ENCODE measurements at regions not wholly inside any gene's neighbourhood (a gene's known extent, or its start where the extent isn't known, plus 50 kb on each side); places are given as distances from the start of the nearest gene placed in this dataset.

- Histone ChIP-seq H3K9ac (ENCODE audit: low read depth in 1 of 3, low read length in 3 of 3) (no peak overlapping the region), H3K36me3 (ENCODE audit: control insufficient read depth in 3 of 3, insufficient read depth in 3 of 3, low read length in 3 of 3) (no peaks in the 10 kb centered on the region), H3K27ac (ENCODE audit: low read depth, low read length) (no peak overlapping the region), H3K4me1 (ENCODE audit: control insufficient read depth in 3 of 3, insufficient read depth in 3 of 3, low read length in 3 of 3) (no peaks in the 10 kb centered on the region), H3K9me3 (ENCODE audit: control insufficient read depth in 3 of 3, low read length in 3 of 3) (no peaks in the 10 kb centered on the region), H3K4me3 (ENCODE audit: low read length in 3 of 3) (no peak overlapping the region), H3K27me3 (ENCODE audit: control insufficient read depth in 3 of 3, insufficient read depth in 3 of 3, low read length in 3 of 3) (peaks cover 32 to 50% (median 35%) of the 10 kb centered on the region in 3 donors)
Measured at GRCh38 chr10:131810036-131810804, 90.6 kb upstream of the PPP2R2D start.

DNA sequence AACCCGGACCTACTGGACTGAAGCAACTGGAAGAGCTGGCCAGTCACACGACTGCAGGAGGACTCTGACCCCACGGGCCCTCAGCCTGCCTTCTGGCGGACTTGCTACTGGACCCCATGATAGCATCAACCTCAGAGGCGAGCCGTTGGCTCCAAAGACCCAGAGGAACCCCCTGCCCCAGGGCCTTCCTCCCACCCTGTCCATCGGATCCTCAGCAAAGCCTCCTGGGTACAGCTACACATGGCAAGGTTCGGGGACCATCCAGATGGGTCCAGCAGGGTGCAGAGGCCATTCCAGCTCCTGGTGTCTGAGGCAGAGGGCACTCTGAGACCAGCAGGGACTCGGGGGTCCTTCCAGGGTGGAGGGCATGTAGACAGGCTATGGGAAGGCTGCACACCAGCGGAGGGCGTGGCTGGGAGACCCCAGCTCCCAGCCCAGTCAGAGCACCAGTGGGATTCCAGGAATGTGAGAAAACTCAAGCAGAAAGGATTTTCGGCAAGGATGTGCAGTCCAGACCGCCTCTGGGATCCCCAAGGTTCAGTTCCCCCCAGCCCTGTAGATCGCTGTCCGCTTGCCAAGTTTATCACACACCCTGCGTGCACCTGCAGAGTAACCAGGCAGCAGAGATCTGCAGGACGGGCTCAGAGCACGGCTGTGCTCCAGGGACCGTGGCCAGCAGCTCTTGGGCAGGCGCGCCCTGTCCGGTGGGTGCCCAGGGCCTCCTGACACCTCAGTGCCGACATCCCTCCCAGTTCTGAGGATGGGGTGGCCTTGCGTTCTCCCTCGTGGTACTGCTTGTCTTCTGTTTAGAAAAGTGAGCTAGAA is 89.8 kb upstream of the PPP2R2D start:
- no peak overlapping the region for H3K27ac ChIP-seq (ENCODE audit: low read depth, low read length)
- peaks cover 33 to 54% (median 35%) of the 10 kb centered on the region in 3 donors for H3K27me3 ChIP-seq (ENCODE audit: control insufficient read depth in 3 of 3, insufficient read depth in 3 of 3, low read length in 3 of 3)
- H3K4me1 ChIP-seq (ENCODE audit: control insufficient read depth in 3 of 3, insufficient read depth in 3 of 3, low read length in 3 of 3): no peaks in the 10 kb centered on the region
- no peaks in the 10 kb centered on the region for H3K9me3 ChIP-seq (ENCODE audit: control insufficient read depth in 3 of 3, low read length in 3 of 3)
- H3K4me3 ChIP-seq (ENCODE audit: low read length in 3 of 3): no peak overlapping the region
- H3K36me3 ChIP-seq (ENCODE audit: control insufficient read depth in 3 of 3, insufficient read depth in 3 of 3, low read length in 3 of 3): no peaks in the 10 kb centered on the region
- no peak overlapping the region for H3K9ac ChIP-seq (ENCODE audit: low read depth in 1 of 3, low read length in 3 of 3)

- Histone ChIP-seq H3K27ac (ENCODE audit: low read depth, low read length) (no peak overlapping the region), H3K9ac (ENCODE audit: low read depth in 1 of 3, low read length in 3 of 3) (no peak overlapping the region), H3K36me3 (ENCODE audit: control insufficient read depth in 3 of 3, insufficient read depth in 3 of 3, low read length in 3 of 3) (no peaks in the 10 kb centered on the region), H3K4me1 (ENCODE audit: control insufficient read depth in 3 of 3, insufficient read depth in 3 of 3, low read length in 3 of 3) (no peaks in the 10 kb centered on the region), H3K9me3 (ENCODE audit: control insufficient read depth in 3 of 3, low read length in 3 of 3) (no peaks in the 10 kb centered on the region), H3K27me3 (ENCODE audit: control insufficient read depth in 3 of 3, insufficient read depth in 3 of 3, low read length in 3 of 3) (peaks cover 40 to 62% (median 41%) of the 10 kb centered on the region in 3 donors), H3K4me3 (ENCODE audit: low read length in 3 of 3) (no peak overlapping the region)
Measured at GRCh38 chr10:131811630-131812403, 89.0 kb upstream of the PPP2R2D start.

DNA sequence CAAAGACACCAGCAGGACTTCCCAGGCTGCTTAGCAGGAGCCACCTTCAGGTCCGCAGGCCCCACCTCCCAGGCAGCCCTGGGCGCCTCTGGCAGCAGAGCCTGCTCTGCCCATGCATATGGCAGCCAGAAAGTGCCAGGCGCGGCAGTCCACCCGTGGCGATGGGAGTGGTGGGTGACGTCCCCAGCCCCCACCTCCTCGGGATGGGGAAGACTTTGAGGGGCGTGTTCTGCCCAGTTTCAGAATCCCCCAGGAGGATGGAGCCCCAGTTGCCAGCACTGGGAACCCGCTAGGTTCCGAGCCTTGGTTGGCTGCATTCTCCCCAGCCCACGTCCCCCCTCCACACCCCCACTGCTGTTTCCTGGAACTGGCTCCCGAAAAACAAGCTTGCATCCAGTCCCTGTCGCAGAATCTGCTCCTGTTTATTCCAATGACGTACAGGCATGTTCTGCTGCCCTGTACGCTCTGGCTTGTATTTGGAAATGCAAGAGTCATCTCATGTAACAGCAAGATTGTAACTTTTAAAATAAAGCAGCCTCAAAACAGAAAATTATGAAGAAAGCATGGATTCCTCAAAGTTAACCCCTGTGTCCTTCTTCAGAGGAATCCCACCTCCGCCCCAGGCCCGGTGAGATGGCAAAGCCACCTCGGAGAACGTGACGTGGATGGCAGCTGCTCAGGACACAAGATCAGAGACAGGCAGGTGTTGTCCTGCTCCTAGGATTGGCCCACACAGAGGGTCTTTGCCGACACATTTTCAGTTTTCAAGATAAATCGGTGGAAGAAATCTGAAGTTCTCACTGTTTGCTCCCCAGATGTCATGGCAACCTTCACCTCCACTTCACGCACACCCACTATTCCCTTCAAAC is 87.8 kb upstream of the PPP2R2D start:
- Histone ChIP-seq H3K9me3 (ENCODE audit: control insufficient read depth in 3 of 3, low read length in 3 of 3) (no peaks in the 10 kb centered on the region), H3K9ac (ENCODE audit: low read depth in 1 of 3, low read length in 3 of 3) (no peak overlapping the region), H3K27ac (ENCODE audit: low read depth, low read length) (no peak overlapping the region), H3K4me1 (ENCODE audit: control insufficient read depth in 3 of 3, insufficient read depth in 3 of 3, low read length in 3 of 3) (no peaks in the 10 kb centered on the region), H3K27me3 (ENCODE audit: control insufficient read depth in 3 of 3, insufficient read depth in 3 of 3, low read length in 3 of 3) (peaks cover 50 to 73% (median 51%) of the 10 kb centered on the region in 3 donors), H3K4me3 (ENCODE audit: low read length in 3 of 3) (no peak overlapping the region), H3K36me3 (ENCODE audit: control insufficient read depth in 3 of 3, insufficient read depth in 3 of 3, low read length in 3 of 3) (no peaks in the 10 kb centered on the region)

GRCh38 chr10:131814567-131815265 is 86.1 kb upstream of the PPP2R2D start:
- Histone ChIP-seq H3K9ac (ENCODE audit: low read depth in 1 of 3, low read length in 3 of 3) (no peak overlapping the region), H3K4me1 (ENCODE audit: control insufficient read depth in 3 of 3, insufficient read depth in 3 of 3, low read length in 3 of 3) (no peaks in the 10 kb centered on the region), H3K27me3 (ENCODE audit: control insufficient read depth in 3 of 3, insufficient read depth in 3 of 3, low read length in 3 of 3) (peaks cover 60 to 73% (median 61%) of the 10 kb centered on the region in 3 donors), H3K27ac (ENCODE audit: low read depth, low read length) (no peak overlapping the region), H3K9me3 (ENCODE audit: control insufficient read depth in 3 of 3, low read length in 3 of 3) (no peaks in the 10 kb centered on the region), H3K36me3 (ENCODE audit: control insufficient read depth in 3 of 3, insufficient read depth in 3 of 3, low read length in 3 of 3) (no peaks in the 10 kb centered on the region), H3K4me3 (ENCODE audit: low read length in 3 of 3) (no peak overlapping the region)

GRCh38 chr10:131815266-131816156 is 85.3 kb upstream of the PPP2R2D start:
- no peaks in the 10 kb centered on the region for H3K36me3 ChIP-seq (ENCODE audit: control insufficient read depth in 3 of 3, insufficient read depth in 3 of 3, low read length in 3 of 3)
- H3K27me3 ChIP-seq (ENCODE audit: control insufficient read depth in 3 of 3, insufficient read depth in 3 of 3, low read length in 3 of 3): peaks cover 53 to 72% (median 55%) of the 10 kb centered on the region in 3 donors
- H3K27ac ChIP-seq (ENCODE audit: low read depth, low read length): no peak overlapping the region
- H3K9me3 ChIP-seq (ENCODE audit: control insufficient read depth in 3 of 3, low read length in 3 of 3): no peaks in the 10 kb centered on the region
- H3K4me1 ChIP-seq (ENCODE audit: control insufficient read depth in 3 of 3, insufficient read depth in 3 of 3, low read length in 3 of 3): no peaks in the 10 kb centered on the region
- no peak overlapping the region for H3K9ac ChIP-seq (ENCODE audit: low read depth in 1 of 3, low read length in 3 of 3)
- no peak overlapping the region for H3K4me3 ChIP-seq (ENCODE audit: low read length in 3 of 3)

GRCh38 chr10:131816157-131816775 is 84.5 kb upstream of the PPP2R2D start:
- no peaks in the 10 kb centered on the region for H3K4me1 ChIP-seq (ENCODE audit: control insufficient read depth in 3 of 3, insufficient read depth in 3 of 3, low read length in 3 of 3)
- H3K9ac ChIP-seq (ENCODE audit: low read depth in 1 of 3, low read length in 3 of 3): no peak overlapping the region
- peaks cover 45 to 67% (median 51%) of the 10 kb centered on the region in 3 donors for H3K27me3 ChIP-seq (ENCODE audit: control insufficient read depth in 3 of 3, insufficient read depth in 3 of 3, low read length in 3 of 3)
- H3K36me3 ChIP-seq (ENCODE audit: control insufficient read depth in 3 of 3, insufficient read depth in 3 of 3, low read length in 3 of 3): no peaks in the 10 kb centered on the region
- H3K9me3 ChIP-seq (ENCODE audit: control insufficient read depth in 3 of 3, low read length in 3 of 3): no peaks in the 10 kb centered on the region
- no peak overlapping the region for H3K27ac ChIP-seq (ENCODE audit: low read depth, low read length)
- H3K4me3 ChIP-seq (ENCODE audit: low read length in 3 of 3): no peak overlapping the region
